ENCODE measurements at regions not wholly inside any gene's neighbourhood (a gene's known extent, or its start where the extent isn't known, plus 50 kb on each side); places are given as distances from the start of the nearest gene placed in this dataset.

DNA sequence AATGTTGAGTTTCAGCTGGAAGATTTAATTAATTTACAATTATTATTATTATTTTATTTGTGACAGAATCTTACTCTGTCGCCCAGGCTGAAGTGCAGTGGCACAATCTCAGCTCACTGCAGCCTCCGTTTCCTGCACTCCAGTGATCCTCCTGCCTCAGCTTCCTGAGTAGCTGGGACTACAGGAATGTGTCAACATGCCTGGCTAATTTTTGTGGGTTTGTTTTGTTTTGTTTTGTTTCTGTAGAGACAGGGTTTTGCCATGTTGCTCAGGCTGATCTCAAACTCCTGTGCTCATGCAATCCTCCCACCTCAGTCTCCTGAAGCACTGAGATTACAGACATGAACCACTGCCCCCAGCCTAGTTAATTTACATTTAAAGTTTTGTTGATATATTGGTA is 93.8 kb upstream of the MEOX2 start:
- no peaks in the 10 kb centered on the region for H3K27me3 Mint-ChIP-seq (ENCODE audit: low read depth)
- intact Hi-C loops (cut with micrococcal nuclease), result no loop called here
- H3K36me3 Mint-ChIP-seq (ENCODE audit: low read depth), result no peaks in the 10 kb centered on the region
- H3K4me1 Mint-ChIP-seq (ENCODE audit: low read depth), result no peaks in the 10 kb centered on the region
- no peak overlapping the region for H3K4me3 Mint-ChIP-seq (ENCODE audit: low read depth)
- no peaks in the 10 kb centered on the region for H3K9me3 Mint-ChIP-seq
- DNase-seq (ENCODE audit: low spot score), result no peak
- H3K27ac Mint-ChIP-seq, result no peak overlapping the region

GRCh38 chr7:15778191-15778590 is 91.7 kb upstream of the MEOX2 start:
- Mint-ChIP-seq H3K27me3 (ENCODE audit: low read depth) (no peaks in the 10 kb centered on the region), H3K4me1 (ENCODE audit: low read depth) (no peaks in the 10 kb centered on the region), H3K4me3 (ENCODE audit: low read depth) (no peak overlapping the region), H3K36me3 (ENCODE audit: low read depth) (no peaks in the 10 kb centered on the region), H3K27ac (no peak overlapping the region), H3K9me3 (no peaks in the 10 kb centered on the region)
- DNase-seq (ENCODE audit: low spot score), result no peak
- intact Hi-C loops (cut with micrococcal nuclease), result no loop called here

DNA sequence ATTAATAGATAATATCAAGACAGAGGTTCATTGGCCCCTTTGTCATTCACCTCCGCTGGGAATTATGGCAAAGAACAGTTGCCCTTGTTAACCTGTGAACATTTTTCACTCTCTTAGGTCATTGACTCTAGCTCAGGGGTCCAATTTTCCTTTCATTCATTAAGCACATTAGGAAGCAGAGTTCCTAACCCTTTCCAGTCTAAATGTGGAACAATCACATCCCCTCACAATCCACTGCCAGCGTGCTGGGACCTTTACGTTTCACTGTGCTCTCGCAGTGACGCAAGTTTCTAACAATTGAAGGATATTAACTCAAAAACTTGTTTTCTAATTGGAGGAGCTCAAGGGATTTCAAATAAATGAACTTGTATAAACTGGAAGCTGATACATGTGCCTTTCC is 79.3 kb upstream of the MEOX2 start:
- H3K4me3 Mint-ChIP-seq (ENCODE audit: low read depth), result no peak overlapping the region
- peaks cover 19% of the 10 kb centered on the region for H3K9me3 Mint-ChIP-seq
- no peak overlapping the region for H3K27ac Mint-ChIP-seq
- intact Hi-C loops (cut with micrococcal nuclease), result no loop called here
- no peaks in the 10 kb centered on the region for H3K27me3 Mint-ChIP-seq (ENCODE audit: low read depth)
- H3K36me3 Mint-ChIP-seq (ENCODE audit: low read depth), result no peaks in the 10 kb centered on the region
- H3K4me1 Mint-ChIP-seq (ENCODE audit: low read depth), result no peaks in the 10 kb centered on the region
- DNase-seq (ENCODE audit: low spot score), result no peak

- peaks cover 14% of the 10 kb centered on the region for H3K9me3 Mint-ChIP-seq
- H3K27me3 Mint-ChIP-seq (ENCODE audit: low read depth), result no peaks in the 10 kb centered on the region
- no peak overlapping the region for H3K4me3 Mint-ChIP-seq (ENCODE audit: low read depth)
- intact Hi-C loops (cut with micrococcal nuclease), result no loop called here
- H3K36me3 Mint-ChIP-seq (ENCODE audit: low read depth), result no peaks in the 10 kb centered on the region
- no peak overlapping the region for H3K27ac Mint-ChIP-seq
- H3K4me1 Mint-ChIP-seq (ENCODE audit: low read depth), result no peaks in the 10 kb centered on the region
- no peak for DNase-seq (ENCODE audit: low spot score)
Observed at GRCh38 chr7:15764851-15765382, 78.4 kb upstream of the MEOX2 start.

GRCh38 chr7:15764010-15764409 is 77.5 kb upstream of the MEOX2 start:
- Mint-ChIP-seq H3K4me3 (ENCODE audit: low read depth) (no peak overlapping the region), H3K27ac (no peak overlapping the region), H3K36me3 (ENCODE audit: low read depth) (no peaks in the 10 kb centered on the region), H3K27me3 (ENCODE audit: low read depth) (no peaks in the 10 kb centered on the region), H3K9me3 (peaks cover 8% of the 10 kb centered on the region), H3K4me1 (ENCODE audit: low read depth) (no peaks in the 10 kb centered on the region)
- no peak for DNase-seq (ENCODE audit: low spot score)
- intact Hi-C loops (cut with micrococcal nuclease), result no loop called here

DNA sequence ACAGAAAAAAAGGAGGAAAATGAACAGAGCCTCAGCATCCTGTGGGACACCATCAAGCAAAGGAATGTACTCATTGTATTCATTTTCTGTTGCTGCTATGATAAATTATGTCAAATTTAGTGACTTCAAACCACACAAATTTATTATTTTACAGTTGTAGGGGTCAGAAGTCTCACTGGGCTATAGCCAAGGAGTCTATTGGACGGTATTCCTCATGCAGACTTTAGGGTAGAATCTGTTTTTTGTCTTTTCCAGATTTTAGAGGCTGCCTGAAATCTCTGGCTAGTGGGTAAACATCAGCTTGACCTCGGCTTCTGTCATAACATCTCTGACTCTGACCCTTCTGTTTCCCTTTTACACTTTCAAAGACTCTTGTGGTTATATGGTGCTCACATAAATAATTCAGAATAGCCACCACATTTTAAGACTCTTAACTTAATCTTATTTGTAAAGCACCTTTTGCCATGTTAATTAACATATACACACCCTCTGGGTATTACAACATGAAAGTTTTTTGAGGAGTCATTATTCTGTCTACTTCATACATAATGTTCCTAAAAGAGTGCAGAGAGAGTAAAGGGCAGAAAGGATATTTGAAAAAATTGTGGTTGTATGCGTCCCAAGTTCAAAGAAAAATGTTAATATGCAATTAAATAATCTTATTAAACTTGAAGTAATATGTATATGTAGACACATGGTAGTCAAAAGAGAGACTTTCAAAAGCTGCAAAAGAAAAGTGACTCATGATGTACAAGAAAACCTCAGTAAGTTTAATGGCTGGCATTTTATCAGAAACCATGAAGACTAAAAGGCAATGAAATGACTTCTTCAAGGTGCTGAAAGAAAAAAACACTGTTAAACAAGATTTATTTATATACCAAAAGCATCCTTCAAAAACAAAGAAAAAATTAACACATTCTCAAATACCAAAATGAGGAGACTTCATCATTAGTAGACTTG is 70.8 kb upstream of the MEOX2 start:
- no peaks in the 10 kb centered on the region for H3K36me3 Mint-ChIP-seq (ENCODE audit: low read depth)
- no peak overlapping the region for H3K4me3 Mint-ChIP-seq (ENCODE audit: low read depth)
- intact Hi-C loops (cut with micrococcal nuclease), result no loop called here
- no peaks in the 10 kb centered on the region for H3K27me3 Mint-ChIP-seq (ENCODE audit: low read depth)
- H3K9me3 Mint-ChIP-seq, result peaks cover 7% of the 10 kb centered on the region
- H3K4me1 Mint-ChIP-seq (ENCODE audit: low read depth), result no peaks in the 10 kb centered on the region
- H3K27ac Mint-ChIP-seq, result no peak overlapping the region
- DNase-seq (ENCODE audit: low spot score), result no peak

GRCh38 chr7:15755061-15755460 is 68.6 kb upstream of the MEOX2 start:
- DNase-seq (ENCODE audit: low spot score), result no peak
- H3K4me1 Mint-ChIP-seq (ENCODE audit: low read depth), result no peaks in the 10 kb centered on the region
- no peaks in the 10 kb centered on the region for H3K27me3 Mint-ChIP-seq (ENCODE audit: low read depth)
- intact Hi-C loops (cut with micrococcal nuclease), result no loop called here
- no peaks in the 10 kb centered on the region for H3K36me3 Mint-ChIP-seq (ENCODE audit: low read depth)
- H3K27ac Mint-ChIP-seq, result no peak overlapping the region
- no peaks in the 10 kb centered on the region for H3K9me3 Mint-ChIP-seq
- H3K4me3 Mint-ChIP-seq (ENCODE audit: low read depth), result no peak overlapping the region

- no peaks in the 10 kb centered on the region for H3K4me1 Mint-ChIP-seq (ENCODE audit: low read depth)
- H3K27ac Mint-ChIP-seq, result no peak overlapping the region
- intact Hi-C loops (cut with micrococcal nuclease), result no loop called here
- no peaks in the 10 kb centered on the region for H3K27me3 Mint-ChIP-seq (ENCODE audit: low read depth)
- H3K4me3 Mint-ChIP-seq (ENCODE audit: low read depth), result no peak overlapping the region
- no peaks in the 10 kb centered on the region for H3K36me3 Mint-ChIP-seq (ENCODE audit: low read depth)
- H3K9me3 Mint-ChIP-seq, result no peaks in the 10 kb centered on the region
- DNase-seq (ENCODE audit: low spot score), result no peak
Observed at GRCh38 chr7:15753887-15754579, 67.5 kb upstream of the MEOX2 start.

DNA sequence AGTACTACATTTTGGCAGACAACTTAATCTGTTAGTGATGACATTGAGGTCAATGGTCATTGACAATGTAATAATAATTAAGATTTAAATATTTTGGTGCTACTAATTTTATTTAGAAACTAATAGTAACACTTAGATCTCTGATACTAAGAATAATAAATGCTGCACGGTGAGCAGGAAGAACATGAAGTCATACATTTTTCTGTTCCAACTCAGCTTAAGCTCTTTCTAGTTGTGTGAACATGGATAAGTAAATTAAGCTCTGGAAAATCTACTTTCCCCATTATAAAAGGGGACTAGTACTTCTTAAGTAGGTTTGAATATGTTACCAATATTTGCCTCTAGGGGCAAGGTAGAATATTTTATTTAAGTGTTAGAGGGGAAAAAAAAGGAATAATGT is 65.9 kb upstream of the MEOX2 start:
- intact Hi-C loops (cut with micrococcal nuclease), result no loop called here
- no peak overlapping the region for H3K4me3 Mint-ChIP-seq (ENCODE audit: low read depth)
- no peaks in the 10 kb centered on the region for H3K9me3 Mint-ChIP-seq
- no peaks in the 10 kb centered on the region for H3K4me1 Mint-ChIP-seq (ENCODE audit: low read depth)
- H3K27me3 Mint-ChIP-seq (ENCODE audit: low read depth), result no peaks in the 10 kb centered on the region
- H3K27ac Mint-ChIP-seq, result no peak overlapping the region
- no peak for DNase-seq (ENCODE audit: low spot score)
- no peaks in the 10 kb centered on the region for H3K36me3 Mint-ChIP-seq (ENCODE audit: low read depth)

- no peak overlapping the region for H3K27ac Mint-ChIP-seq
- no peak for DNase-seq (ENCODE audit: low spot score)
- no peak overlapping the region for H3K4me3 Mint-ChIP-seq (ENCODE audit: low read depth)
- H3K4me1 Mint-ChIP-seq (ENCODE audit: low read depth), result no peaks in the 10 kb centered on the region
- no peaks in the 10 kb centered on the region for H3K9me3 Mint-ChIP-seq
- no peaks in the 10 kb centered on the region for H3K36me3 Mint-ChIP-seq (ENCODE audit: low read depth)
- intact Hi-C loops (cut with micrococcal nuclease), result no loop called here
- no peaks in the 10 kb centered on the region for H3K27me3 Mint-ChIP-seq (ENCODE audit: low read depth)
Observed at GRCh38 chr7:15751191-15751701, 64.8 kb upstream of the MEOX2 start.

DNA sequence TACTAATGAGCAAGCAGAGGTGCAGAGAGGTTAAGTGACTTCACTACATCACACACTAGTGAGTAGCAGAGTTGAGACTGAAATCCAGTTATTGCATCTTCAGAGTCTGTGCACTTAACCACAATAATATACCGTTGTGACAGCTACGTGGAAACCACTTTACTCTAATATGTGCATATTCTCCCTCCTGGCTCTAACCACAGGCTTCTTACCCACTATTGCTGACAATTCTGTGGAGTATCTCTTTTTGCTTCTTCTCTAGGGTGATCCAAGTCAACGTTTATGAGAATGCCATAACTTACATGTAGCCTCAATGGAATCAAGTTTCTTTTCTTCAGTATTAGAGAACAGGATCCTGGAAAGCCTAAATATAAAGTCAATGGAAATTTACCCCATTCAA is 64.2 kb upstream of the MEOX2 start:
- H3K4me3 Mint-ChIP-seq (ENCODE audit: low read depth), result no peak overlapping the region
- H3K9me3 Mint-ChIP-seq, result no peaks in the 10 kb centered on the region
- H3K4me1 Mint-ChIP-seq (ENCODE audit: low read depth), result no peaks in the 10 kb centered on the region
- intact Hi-C loops (cut with micrococcal nuclease), result no loop called here
- H3K27me3 Mint-ChIP-seq (ENCODE audit: low read depth), result no peaks in the 10 kb centered on the region
- no peak overlapping the region for H3K27ac Mint-ChIP-seq
- no peak for DNase-seq (ENCODE audit: low spot score)
- H3K36me3 Mint-ChIP-seq (ENCODE audit: low read depth), result no peaks in the 10 kb centered on the region

- H3K27ac Mint-ChIP-seq, result no peak overlapping the region
- H3K4me1 Mint-ChIP-seq (ENCODE audit: low read depth), result no peaks in the 10 kb centered on the region
- H3K9me3 Mint-ChIP-seq, result no peaks in the 10 kb centered on the region
- DNase-seq (ENCODE audit: low spot score), result no peak
- H3K27me3 Mint-ChIP-seq (ENCODE audit: low read depth), result no peaks in the 10 kb centered on the region
- intact Hi-C loops (cut with micrococcal nuclease), result no loop called here
- H3K36me3 Mint-ChIP-seq (ENCODE audit: low read depth), result no peaks in the 10 kb centered on the region
- no peak overlapping the region for H3K4me3 Mint-ChIP-seq (ENCODE audit: low read depth)
Observed at GRCh38 chr7:15749631-15750030, 63.1 kb upstream of the MEOX2 start.

DNA sequence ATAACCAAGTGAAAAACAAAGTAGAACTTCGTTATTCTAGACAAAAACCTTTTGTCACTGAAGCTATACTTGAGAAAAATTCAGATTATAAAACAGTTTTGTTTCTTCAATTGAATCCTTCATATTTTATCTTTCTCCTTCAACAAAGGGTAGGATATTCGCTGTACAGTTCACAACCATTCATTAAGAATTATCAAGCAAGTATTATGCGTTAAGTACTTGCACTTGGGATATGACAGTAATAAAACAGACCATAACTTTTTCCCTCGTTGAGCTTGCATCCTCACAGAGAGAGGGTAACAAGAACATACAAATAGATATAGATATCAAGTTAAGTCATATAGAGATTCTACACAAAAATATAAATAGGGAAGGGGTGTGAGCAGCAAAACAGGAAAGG is 61.2 kb upstream of the MEOX2 start:
- no peaks in the 10 kb centered on the region for H3K9me3 Mint-ChIP-seq
- H3K4me1 Mint-ChIP-seq (ENCODE audit: low read depth), result no peaks in the 10 kb centered on the region
- intact Hi-C loops (cut with micrococcal nuclease), result no loop called here
- H3K27ac Mint-ChIP-seq, result no peak overlapping the region
- no peak for DNase-seq (ENCODE audit: low spot score)
- no peak overlapping the region for H3K4me3 Mint-ChIP-seq (ENCODE audit: low read depth)
- H3K27me3 Mint-ChIP-seq (ENCODE audit: low read depth), result no peaks in the 10 kb centered on the region
- no peaks in the 10 kb centered on the region for H3K36me3 Mint-ChIP-seq (ENCODE audit: low read depth)

All from activated T-helper 2 cell treated with anti-CD3 and anti-CD28 coated beads, Interferon-gamma antibody, Interleukin-2, Interleukin-4, amounts not matched to agents 10 μg/mL and 5 μg/mL and 100 μg/mL, durations not matched to agents 14 hours and 24 hours and 36 hours (primary cell).